Fibroblast of lung (primary cell): ENCODE measurements at regions not wholly inside any gene's neighbourhood (a gene's known extent, or its start where the extent isn't known, plus 50 kb on each side); places are given as distances from the start of the nearest gene placed in this dataset.

Experiments used
- DNase-seq, 2 donors: peaks; one replicate each; pipeline versions ENCODE4 v3.0.0 to v3.0.0-alpha.2; 2010; ENCODE audit warnings: low read depth in 2 of 2
- H2AFZ ChIP-seq: 2 replicates; pipeline ENCODE4 v1.5.1; 2012; ENCODE audit warnings: low read length, control low read depth, inconsistent platforms
- H3K27ac ChIP-seq: 2 replicates; pipeline ENCODE4 v1.5.1; 2011; ENCODE audit warnings: low read length, control low read depth; ENCODE audit not compliant: insufficient read depth
- H3K27me3 ChIP-seq: 2 replicates; pipeline ENCODE4 v1.5.1; 2011; ENCODE audit warnings: mild to moderate bottlenecking, low read length; ENCODE audit not compliant: control insufficient read depth, insufficient read depth
- H3K36me3 ChIP-seq: 2 replicates; pipeline ENCODE4 v1.5.1; 2011; ENCODE audit warnings: low read length; ENCODE audit not compliant: control insufficient read depth, insufficient read depth
- H3K4me1 ChIP-seq: 2 replicates; pipeline ENCODE4 v1.5.1; 2011; ENCODE audit warnings: low read length; ENCODE audit not compliant: control insufficient read depth, insufficient read depth; ENCODE audit errors: extremely low read depth
- H3K4me2 ChIP-seq: 2 replicates; pipeline ENCODE4 v1.5.1; 2011; ENCODE audit warnings: low read length, control low read depth; ENCODE audit not compliant: insufficient read depth; ENCODE audit errors: extremely low read depth
- H3K4me3 ChIP-seq, 4 experiments: fragments of 200-600 bp in 1 of 4; sonication (generic) in 1 of 4; replicated peaks in 1 of 4; 2 replicates each; pipeline ENCODE4 v1.5.1; 2011 to 2016; ENCODE audit warnings: low read length in 4 of 4, low read depth in 3 of 4, mild to moderate bottlenecking in 3 of 4, control low read depth in 2 of 4, inconsistent platforms in 1 of 4, mixed read lengths in 1 of 4; ENCODE audit not compliant: insufficient read depth in 1 of 4; ENCODE audit errors: control extremely low read depth in 1 of 4
- H3K79me2 ChIP-seq: 2 replicates; pipeline ENCODE4 v1.5.1; 2012; ENCODE audit warnings: mild to moderate bottlenecking, low read length, inconsistent platforms; ENCODE audit not compliant: control insufficient read depth, insufficient read depth
- H3K9ac ChIP-seq: 2 replicates; pipeline ENCODE4 v1.5.1; 2011; ENCODE audit warnings: mild to moderate bottlenecking, low read length, control low read depth; ENCODE audit not compliant: insufficient read depth
- H3K9me3 ChIP-seq: 2 replicates; pipeline ENCODE4 v1.5.1; 2012; ENCODE audit warnings: low read depth, low read length; ENCODE audit not compliant: control insufficient read depth, insufficient read depth
- H4K20me1 ChIP-seq: 2 replicates; pipeline ENCODE4 v1.5.1; 2011; ENCODE audit warnings: low read length; ENCODE audit not compliant: control insufficient read depth, insufficient read depth; ENCODE audit errors: extremely low read depth
- EZH2 ChIP-seq: IDR thresholded peaks from 2 replicates; pipeline ENCODE4 v1.5.1; 2012; ENCODE audit warnings: low read length, control low read depth, mild to moderate bottlenecking; ENCODE audit errors: missing control alignments
- TF ChIP-seq, protein P1 (sequence below), 2 donors: IDR thresholded peaks in 1 of 2; conservative IDR thresholded peaks in 1 of 2; 1 replicate in 1 of 2; 2 replicates in 1 of 2; pipeline ENCODE4 v1.5.1; 2011 to 2012; ENCODE audit warnings: low read length in 2 of 2, control low read depth in 1 of 2, inconsistent platforms in 1 of 2, low read depth in 1 of 2, mild to moderate bottlenecking in 1 of 2

- Histone ChIP-seq H3K9ac (no peak overlapping the region), H3K36me3 (no peaks in the 10 kb centered on the region), H3K4me1 (no peaks in the 10 kb centered on the region), H4K20me1 (no peaks in the 10 kb centered on the region), H2AFZ (no peak overlapping the region), H3K79me2 (no peaks in the 10 kb centered on the region), H3K27ac (no peak overlapping the region), H3K4me2 (no peak overlapping the region), H3K9me3 (no peaks in the 10 kb centered on the region), H3K4me3 (no peak overlapping the region), H3K27me3 (no peaks in the 10 kb centered on the region)
- DNase-seq: no peak
- TF ChIP-seq EZH2: no peak
- TF ChIP-seq, protein P1, sequence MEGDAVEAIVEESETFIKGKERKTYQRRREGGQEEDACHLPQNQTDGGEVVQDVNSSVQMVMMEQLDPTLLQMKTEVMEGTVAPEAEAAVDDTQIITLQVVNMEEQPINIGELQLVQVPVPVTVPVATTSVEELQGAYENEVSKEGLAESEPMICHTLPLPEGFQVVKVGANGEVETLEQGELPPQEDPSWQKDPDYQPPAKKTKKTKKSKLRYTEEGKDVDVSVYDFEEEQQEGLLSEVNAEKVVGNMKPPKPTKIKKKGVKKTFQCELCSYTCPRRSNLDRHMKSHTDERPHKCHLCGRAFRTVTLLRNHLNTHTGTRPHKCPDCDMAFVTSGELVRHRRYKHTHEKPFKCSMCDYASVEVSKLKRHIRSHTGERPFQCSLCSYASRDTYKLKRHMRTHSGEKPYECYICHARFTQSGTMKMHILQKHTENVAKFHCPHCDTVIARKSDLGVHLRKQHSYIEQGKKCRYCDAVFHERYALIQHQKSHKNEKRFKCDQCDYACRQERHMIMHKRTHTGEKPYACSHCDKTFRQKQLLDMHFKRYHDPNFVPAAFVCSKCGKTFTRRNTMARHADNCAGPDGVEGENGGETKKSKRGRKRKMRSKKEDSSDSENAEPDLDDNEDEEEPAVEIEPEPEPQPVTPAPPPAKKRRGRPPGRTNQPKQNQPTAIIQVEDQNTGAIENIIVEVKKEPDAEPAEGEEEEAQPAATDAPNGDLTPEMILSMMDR (conservative IDR thresholded peaks at IDR 0.05 in 1 of 2, IDR thresholded peaks at IDR 0.05 in 1 of 2; ENCODE audit: low read depth in 1 of 2, low read length in 2 of 2): no peak
Measured at GRCh38 chr11:15483205-15483604, 368.5 kb downstream of the INSC start.

DNA sequence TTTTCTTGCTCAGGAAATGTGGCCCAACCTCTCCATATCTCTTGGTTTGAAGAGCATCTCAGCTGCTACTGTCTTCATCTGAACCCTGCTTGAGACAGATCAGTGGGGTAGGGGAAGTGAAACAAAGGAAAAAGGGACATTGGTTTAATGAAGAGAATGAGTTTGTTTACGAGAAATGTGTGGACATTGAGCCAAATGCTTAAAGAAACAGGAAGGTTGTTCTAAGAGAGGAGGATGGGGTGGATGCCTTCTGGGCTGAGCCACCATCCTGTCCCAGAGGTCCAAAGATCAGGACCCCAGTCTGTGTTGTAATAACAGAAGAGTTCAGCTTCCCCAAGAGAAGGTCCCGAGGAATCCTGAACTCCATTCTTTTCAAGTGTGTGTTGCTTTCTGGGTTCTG lies 369.7 kb downstream of the INSC start:
- Histone ChIP-seq H3K4me1 (no peaks in the 10 kb centered on the region), H3K36me3 (no peaks in the 10 kb centered on the region), H3K9me3 (no peaks in the 10 kb centered on the region), H2AFZ (no peak overlapping the region), H3K4me2 (no peak overlapping the region), H3K27me3 (no peaks in the 10 kb centered on the region), H3K4me3 (no peak overlapping the region), H3K79me2 (no peaks in the 10 kb centered on the region), H4K20me1 (no peaks in the 10 kb centered on the region), H3K27ac (no peak overlapping the region), H3K9ac (no peak overlapping the region)
- no peak for DNase-seq
- TF ChIP-seq, protein P1 (conservative IDR thresholded peaks at IDR 0.05 in 1 of 2, IDR thresholded peaks at IDR 0.05 in 1 of 2; ENCODE audit: low read depth in 1 of 2, low read length in 2 of 2): no peak
- TF ChIP-seq EZH2: no peak

DNA sequence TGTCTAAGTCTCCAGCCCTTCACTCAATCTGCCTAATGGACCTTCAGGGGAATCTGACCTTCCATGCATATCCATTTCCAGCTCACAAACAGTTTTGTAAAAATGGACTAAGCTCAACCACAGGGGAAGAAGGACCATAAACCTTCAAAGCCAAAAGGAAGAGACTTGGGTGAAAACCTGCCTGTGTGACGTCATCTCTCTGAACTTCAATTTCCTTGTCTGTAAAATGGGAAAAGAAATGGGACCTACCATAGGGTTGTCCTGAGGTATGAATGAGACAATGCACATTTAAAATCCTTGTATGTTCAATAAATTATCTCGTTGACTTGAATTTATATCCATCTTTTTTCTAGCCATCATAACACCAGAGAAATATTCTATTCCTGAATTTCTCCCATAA lies 370.7 kb downstream of the INSC start:
- Histone ChIP-seq H3K36me3 (no peaks in the 10 kb centered on the region), H3K4me2 (no peak overlapping the region), H3K79me2 (no peaks in the 10 kb centered on the region), H3K27me3 (no peaks in the 10 kb centered on the region), H3K4me1 (no peaks in the 10 kb centered on the region), H3K27ac (no peak overlapping the region), H3K4me3 (no peak overlapping the region), H4K20me1 (no peaks in the 10 kb centered on the region), H3K9ac (no peak overlapping the region), H2AFZ (no peak overlapping the region), H3K9me3 (no peaks in the 10 kb centered on the region)
- TF ChIP-seq, protein P1 (conservative IDR thresholded peaks at IDR 0.05 in 1 of 2, IDR thresholded peaks at IDR 0.05 in 1 of 2; ENCODE audit: low read depth in 1 of 2, low read length in 2 of 2): no peak
- TF ChIP-seq EZH2: no peak
- DNase-seq: no peak
